ENCODE measurements at regions not wholly inside any gene's neighbourhood (a gene's known extent, or its start where the extent isn't known, plus 50 kb on each side); places are given as distances from the start of the nearest gene placed in this dataset.
"Not testable (repeated sequence)": the region's sequence is repeated elsewhere in the genome, so short reads cannot be mapped to it uniquely, and the experiment has no call there.

GRCh38 chrX:40897718-40898270 lies 162.5 kb upstream of the MED14 start:
- Histone ChIP-seq H3K4me3 (no peak overlapping the region), H3K27me3 (peaks cover 0 to 4% (median 0%) of the 10 kb centered on the region in 3 donors), H3K27ac (no peak overlapping the region), H3K9me3 (no peaks in the 10 kb centered on the region), H3K4me1 (no peaks in the 10 kb centered on the region), H3K36me3 (no peaks in the 10 kb centered on the region)
- DNase-seq = no peak
- in situ Hi-C loops (cut with MboI; ENCODE audit: low sequenced_read_pairs in 4 of 4) (no loop called here), intact Hi-C loops (cut with DNase I; ENCODE audit: low total_unique reads) (no loop called here)
- TF ChIP-seq CTCF (IDR thresholded peaks at IDR 0.05 in 4 of 5, conservative IDR thresholded peaks at IDR 0.05 in 1 of 5) (no peak), POLR2A (IDR thresholded peaks at IDR 0.05) (no peak)
- no peak for ATAC-seq

GRCh38 chrX:40904739-40905138 lies 169.4 kb upstream of the MED14 start:
- DNase-seq; H3K27me3 ChIP-seq; in situ Hi-C loops (cut with MboI; ENCODE audit: low sequenced_read_pairs in 4 of 4); ATAC-seq; H3K36me3 ChIP-seq; H3K4me1 ChIP-seq; H3K27ac ChIP-seq; intact Hi-C loops (cut with DNase I; ENCODE audit: low total_unique reads); H3K9me3 ChIP-seq; H3K4me3 ChIP-seq: not testable (repeated sequence)

DNA sequence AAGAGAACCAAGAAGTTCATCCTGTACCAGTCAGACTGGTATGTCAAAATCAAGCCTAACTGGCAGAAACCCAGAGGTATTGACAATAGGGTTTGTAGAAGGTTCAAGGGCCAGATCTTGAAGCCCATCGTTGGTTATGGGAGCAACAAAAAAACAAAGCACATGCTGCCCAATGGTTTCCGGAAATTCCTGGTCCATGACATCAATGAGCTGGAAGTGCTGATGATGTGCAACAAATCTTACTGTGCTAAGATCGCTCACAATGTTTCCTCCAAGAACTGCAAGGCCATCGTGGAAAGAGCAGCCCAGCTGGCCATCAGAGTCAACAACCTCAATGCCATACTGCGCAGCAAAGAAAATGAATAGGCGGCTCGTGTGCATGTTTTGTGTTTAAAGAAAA lies 172.7 kb upstream of the MED14 start:
- TF ChIP-seq CTCF (IDR thresholded peaks at IDR 0.05 in 4 of 5, conservative IDR thresholded peaks at IDR 0.05 in 1 of 5) = no peak
- TF ChIP-seq POLR2A (IDR thresholded peaks at IDR 0.05) = no peak
- peaks cover 0 to 4% (median 0%) of the 10 kb centered on the region in 3 donors for H3K27me3 ChIP-seq
- H3K4me1 ChIP-seq = no peaks in the 10 kb centered on the region
- ATAC-seq = no peak
- H3K4me3 ChIP-seq = no peak overlapping the region
- H3K27ac ChIP-seq = no peak overlapping the region
- DNase-seq = no peak
- peaks cover 0 to 4% (median 0%) of the 10 kb centered on the region in 3 donors for H3K9me3 ChIP-seq
- no peaks in the 10 kb centered on the region for H3K36me3 ChIP-seq
- in situ Hi-C loops (cut with MboI; ENCODE audit: low sequenced_read_pairs in 4 of 4) (no loop called here), intact Hi-C loops (cut with DNase I; ENCODE audit: low total_unique reads) (no loop called here)

DNA sequence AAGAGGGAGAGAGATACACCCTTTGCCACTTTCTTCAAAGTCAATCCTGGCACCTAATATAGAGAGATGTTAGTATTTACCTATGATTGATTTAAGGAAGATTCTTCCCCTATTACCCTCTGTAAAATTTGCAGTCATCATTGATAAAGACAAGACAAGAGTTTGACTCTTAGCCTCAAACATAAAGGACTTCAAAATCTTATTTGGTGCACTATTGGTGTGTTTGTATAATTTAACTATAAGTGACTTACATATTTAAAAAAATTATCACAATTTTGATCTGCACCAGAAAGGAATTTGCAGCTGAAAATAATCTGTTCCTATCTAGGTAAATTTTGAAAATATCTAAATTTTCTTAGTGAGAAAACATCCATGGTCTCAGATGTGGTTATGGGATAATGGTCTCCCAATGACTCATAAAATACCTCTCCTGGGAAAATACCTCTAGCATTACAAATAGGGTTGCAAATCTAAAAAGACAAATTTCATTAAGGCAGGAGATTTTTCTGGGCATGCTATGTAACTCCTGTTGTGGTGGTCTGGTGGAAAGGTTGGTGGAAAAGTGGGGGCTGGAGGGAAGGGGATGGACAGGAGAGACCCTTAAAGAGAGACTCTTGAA lies 173.6 kb upstream of the MED14 start:
- no peak overlapping the region for H3K27ac ChIP-seq
- TF ChIP-seq POLR2A (IDR thresholded peaks at IDR 0.05) (no peak), CTCF (IDR thresholded peaks at IDR 0.05 in 4 of 5, conservative IDR thresholded peaks at IDR 0.05 in 1 of 5) (no peak)
- H3K27me3 ChIP-seq = peaks cover 0 to 4% (median 0%) of the 10 kb centered on the region in 3 donors
- no peaks in the 10 kb centered on the region for H3K36me3 ChIP-seq
- peaks cover 0 to 3% (median 0%) of the 10 kb centered on the region in 3 donors for H3K9me3 ChIP-seq
- intact Hi-C loops (cut with DNase I; ENCODE audit: low total_unique reads) = no loop called here
- ATAC-seq = no peak
- H3K4me3 ChIP-seq = no peak overlapping the region
- in situ Hi-C loops (cut with MboI; ENCODE audit: low sequenced_read_pairs in 4 of 4) = no loop called here
- no peak for DNase-seq
- no peaks in the 10 kb centered on the region for H3K4me1 ChIP-seq

GRCh38 chrX:40912166-40912565 lies 173.1 kb upstream of the USP9X start:
- ATAC-seq (no peak), DNase-seq (no peak)
- intact Hi-C loops (cut with DNase I; ENCODE audit: low total_unique reads) (no loop called here), in situ Hi-C loops (cut with MboI; ENCODE audit: low sequenced_read_pairs in 4 of 4) (no loop called here)
- H3K27me3 ChIP-seq = peaks cover 0 to 4% (median 0%) of the 10 kb centered on the region in 3 donors
- no peak overlapping the region for H3K27ac ChIP-seq
- no peaks in the 10 kb centered on the region for H3K9me3 ChIP-seq
- H3K36me3 ChIP-seq = no peaks in the 10 kb centered on the region
- H3K4me1 ChIP-seq = no peaks in the 10 kb centered on the region
- H3K4me3 ChIP-seq = no peak overlapping the region
- no peak for TF ChIP-seq CTCF (IDR thresholded peaks at IDR 0.05 in 4 of 5, conservative IDR thresholded peaks at IDR 0.05 in 1 of 5)
- TF ChIP-seq POLR2A (IDR thresholded peaks at IDR 0.05) = no peak

Data from gastrocnemius medialis (tissue), 4 donors.